KMS-11 (cell line): ENCODE measurements at regions not wholly inside any gene's neighbourhood (a gene's known extent, or its start where the extent isn't known, plus 50 kb on each side); places are given as distances from the start of the nearest gene placed in this dataset.

Source experiments
- H2AFZ ChIP-seq: fragments of 200-600 bp; sonication (generic); 2 replicates; pipeline ENCODE4 v1.6.1; 2016; ENCODE audit warnings: antibody characterized with exemption, mixed run types, low read depth
- H3K27ac ChIP-seq: fragments of 200-600 bp; sonication (generic); 2 replicates; pipeline ENCODE4 v1.6.1; 2016; ENCODE audit warnings: mild to moderate bottlenecking, mixed run types
- H3K27me3 ChIP-seq: fragments of 200-600 bp; sonication (generic); 2 replicates; pipeline ENCODE4 v1.6.1; 2017; ENCODE audit warnings: mild to moderate bottlenecking, low read depth, mixed run types, moderate library complexity; ENCODE audit not compliant: insufficient read depth
- H3K36me3 ChIP-seq: fragments of 200-600 bp; sonication (generic); 2 replicates; pipeline ENCODE4 v1.6.1; 2017; ENCODE audit warnings: mild to moderate bottlenecking, mixed run types; ENCODE audit not compliant: insufficient read depth
- H3K4me1 ChIP-seq: fragments of 200-600 bp; sonication (generic); 2 replicates; pipeline ENCODE4 v1.6.1; 2016; ENCODE audit warnings: mild to moderate bottlenecking, low read depth, mixed run types; ENCODE audit not compliant: poor library complexity, severe bottlenecking
- H3K4me2 ChIP-seq: fragments of 200-600 bp; sonication (generic); 2 replicates; pipeline ENCODE4 v1.7.0; 2016; ENCODE audit warnings: mild to moderate bottlenecking, mixed run types
- H3K4me3 ChIP-seq: fragments of 200-600 bp; sonication (generic); IDR thresholded peaks from 2 replicates; pipeline ENCODE4 v1.6.1; 2017; ENCODE audit warnings: low read depth, low read length, mixed read lengths; ENCODE audit not compliant: insufficient read depth
- H3K79me2 ChIP-seq: fragments of 200-600 bp; sonication (generic); 2 replicates; pipeline ENCODE4 v1.6.1; 2016; ENCODE audit warnings: low read depth, mixed run types; ENCODE audit not compliant: insufficient read depth
- H3K9ac ChIP-seq: fragments of 200-600 bp; sonication (generic); 2 replicates; pipeline ENCODE4 v1.6.1; 2016; ENCODE audit warnings: mild to moderate bottlenecking, mixed run types
- H4K20me1 ChIP-seq: fragments of 200-600 bp; sonication (generic); 2 replicates; pipeline ENCODE4 v1.6.1; 2016; ENCODE audit warnings: mild to moderate bottlenecking, mixed run types; ENCODE audit not compliant: insufficient read depth
- TF ChIP-seq, protein P1 (sequence below): fragments of 200-600 bp; sonication (generic); conservative IDR thresholded peaks from 2 replicates; pipeline ENCODE4 v1.6.1; 2017; ENCODE audit warnings: low read depth, mild to moderate bottlenecking, antibody characterized with exemption, low read length, moderate library complexity, mixed read lengths

DNA sequence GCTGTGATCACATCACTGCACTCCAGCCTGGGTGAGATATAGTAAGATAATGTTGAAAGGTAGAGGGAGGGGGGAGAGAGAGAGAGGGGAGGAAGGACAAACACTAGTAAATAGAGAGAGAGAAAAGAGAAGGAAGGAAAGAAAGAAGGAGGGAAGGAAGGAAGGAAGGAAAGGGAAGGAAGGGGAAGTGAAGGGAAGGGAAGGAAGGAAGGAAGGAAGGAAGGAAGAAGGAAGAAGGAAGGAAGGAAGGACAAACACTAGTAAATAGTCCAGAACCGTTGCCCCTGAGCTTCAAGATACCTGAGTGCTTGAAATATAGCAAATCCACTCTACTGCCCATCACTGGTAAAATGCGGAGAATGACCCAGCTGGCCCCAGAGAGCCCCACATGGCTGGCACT, 156.5 kb upstream of the ZNF507 start:
- H3K27ac ChIP-seq = no peak overlapping the region
- no peak overlapping the region for H2AFZ ChIP-seq
- H3K36me3 ChIP-seq = no peaks in the 10 kb centered on the region

DNA sequence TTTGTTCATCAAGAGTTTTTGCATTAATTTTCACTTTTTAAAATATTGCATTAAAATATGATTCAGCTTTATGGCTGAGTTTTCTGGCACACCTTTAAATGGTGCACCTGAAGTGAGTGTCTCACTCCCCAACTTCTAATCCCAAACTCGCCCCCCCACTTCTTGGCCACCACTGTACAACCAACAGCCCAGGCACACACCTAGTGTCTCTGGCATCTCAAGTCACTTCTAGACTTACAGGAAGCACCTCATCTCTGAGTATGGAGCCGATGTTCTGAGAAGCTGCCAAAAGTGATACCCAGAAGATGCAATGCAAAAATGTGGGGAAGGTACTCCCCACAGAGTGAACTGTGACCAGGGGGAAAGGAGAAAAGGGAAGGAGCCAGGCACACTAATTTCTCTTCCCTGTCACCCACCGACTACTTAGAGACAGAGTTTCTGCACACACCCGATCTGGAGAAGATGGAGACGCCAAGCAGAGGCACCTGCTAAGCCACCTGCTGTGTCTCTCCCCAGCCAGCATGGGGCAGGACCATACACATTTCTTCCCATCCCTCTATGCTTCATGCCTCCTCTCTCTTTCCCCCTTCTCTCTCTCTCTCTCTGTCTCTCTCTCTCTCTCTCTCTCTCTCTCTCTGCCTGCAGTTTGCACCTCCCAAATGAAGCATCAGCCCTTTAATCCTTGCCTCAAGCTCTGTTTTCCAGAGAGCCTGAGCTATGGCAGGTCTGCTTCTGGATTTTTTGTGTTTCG, 155.3 kb upstream of the ZNF507 start:
- Histone ChIP-seq H3K4me1 (no peaks in the 10 kb centered on the region), H3K4me2 (no peak overlapping the region), H3K27ac (no peak overlapping the region)

More for the DNA sequence above, 156.5 kb upstream of the ZNF507 start:
- TF ChIP-seq, protein P1, sequence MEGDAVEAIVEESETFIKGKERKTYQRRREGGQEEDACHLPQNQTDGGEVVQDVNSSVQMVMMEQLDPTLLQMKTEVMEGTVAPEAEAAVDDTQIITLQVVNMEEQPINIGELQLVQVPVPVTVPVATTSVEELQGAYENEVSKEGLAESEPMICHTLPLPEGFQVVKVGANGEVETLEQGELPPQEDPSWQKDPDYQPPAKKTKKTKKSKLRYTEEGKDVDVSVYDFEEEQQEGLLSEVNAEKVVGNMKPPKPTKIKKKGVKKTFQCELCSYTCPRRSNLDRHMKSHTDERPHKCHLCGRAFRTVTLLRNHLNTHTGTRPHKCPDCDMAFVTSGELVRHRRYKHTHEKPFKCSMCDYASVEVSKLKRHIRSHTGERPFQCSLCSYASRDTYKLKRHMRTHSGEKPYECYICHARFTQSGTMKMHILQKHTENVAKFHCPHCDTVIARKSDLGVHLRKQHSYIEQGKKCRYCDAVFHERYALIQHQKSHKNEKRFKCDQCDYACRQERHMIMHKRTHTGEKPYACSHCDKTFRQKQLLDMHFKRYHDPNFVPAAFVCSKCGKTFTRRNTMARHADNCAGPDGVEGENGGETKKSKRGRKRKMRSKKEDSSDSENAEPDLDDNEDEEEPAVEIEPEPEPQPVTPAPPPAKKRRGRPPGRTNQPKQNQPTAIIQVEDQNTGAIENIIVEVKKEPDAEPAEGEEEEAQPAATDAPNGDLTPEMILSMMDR = no peak
- H3K79me2 ChIP-seq = no peaks in the 10 kb centered on the region
- H3K9ac ChIP-seq = no peak overlapping the region
- H3K27me3 ChIP-seq = no peaks in the 10 kb centered on the region
- H4K20me1 ChIP-seq = no peaks in the 10 kb centered on the region
- H3K4me2 ChIP-seq = no peak overlapping the region
- H3K4me1 ChIP-seq = no peaks in the 10 kb centered on the region
- H3K4me3 ChIP-seq = no peak overlapping the region

DNA sequence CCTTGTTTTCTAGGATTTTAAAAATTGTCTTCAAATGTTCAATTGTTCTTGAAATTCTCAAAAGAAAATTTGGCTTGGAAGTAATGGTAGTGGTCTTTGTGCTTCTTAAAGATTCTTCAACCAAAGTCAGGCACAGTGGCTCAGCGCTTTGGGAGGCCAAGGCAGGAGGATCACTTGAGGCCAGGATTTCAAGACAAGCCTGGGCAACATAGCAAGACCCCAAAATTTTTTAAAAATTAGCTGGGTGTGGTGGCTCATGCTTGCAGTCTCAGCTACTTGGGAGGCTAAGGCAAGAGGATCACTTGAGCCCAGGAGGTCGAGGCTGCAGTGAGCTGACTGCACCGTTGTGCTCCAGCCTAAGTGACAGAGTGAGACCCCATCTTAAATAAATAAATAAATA, 153.5 kb upstream of the ZNF507 start:
- Histone ChIP-seq H3K4me3 (no peak overlapping the region), H4K20me1 (no peaks in the 10 kb centered on the region), H3K4me1 (no peaks in the 10 kb centered on the region), H3K79me2 (no peaks in the 10 kb centered on the region), H3K9ac (no peak overlapping the region), H3K27me3 (no peaks in the 10 kb centered on the region), H3K36me3 (no peaks in the 10 kb centered on the region), H3K27ac (no peak overlapping the region), H3K4me2 (no peak overlapping the region), H2AFZ (no peak overlapping the region)
- TF ChIP-seq, protein P1 = no peak

More for the DNA sequence above, 155.3 kb upstream of the ZNF507 start:
- TF ChIP-seq, protein P1 = no peak
- H3K79me2 ChIP-seq = no peaks in the 10 kb centered on the region
- H2AFZ ChIP-seq = no peak overlapping the region
- H3K9ac ChIP-seq = no peak overlapping the region
- no peaks in the 10 kb centered on the region for H3K27me3 ChIP-seq
- H3K36me3 ChIP-seq = no peaks in the 10 kb centered on the region
- no peaks in the 10 kb centered on the region for H4K20me1 ChIP-seq
- H3K4me3 ChIP-seq = no peak overlapping the region

DNA sequence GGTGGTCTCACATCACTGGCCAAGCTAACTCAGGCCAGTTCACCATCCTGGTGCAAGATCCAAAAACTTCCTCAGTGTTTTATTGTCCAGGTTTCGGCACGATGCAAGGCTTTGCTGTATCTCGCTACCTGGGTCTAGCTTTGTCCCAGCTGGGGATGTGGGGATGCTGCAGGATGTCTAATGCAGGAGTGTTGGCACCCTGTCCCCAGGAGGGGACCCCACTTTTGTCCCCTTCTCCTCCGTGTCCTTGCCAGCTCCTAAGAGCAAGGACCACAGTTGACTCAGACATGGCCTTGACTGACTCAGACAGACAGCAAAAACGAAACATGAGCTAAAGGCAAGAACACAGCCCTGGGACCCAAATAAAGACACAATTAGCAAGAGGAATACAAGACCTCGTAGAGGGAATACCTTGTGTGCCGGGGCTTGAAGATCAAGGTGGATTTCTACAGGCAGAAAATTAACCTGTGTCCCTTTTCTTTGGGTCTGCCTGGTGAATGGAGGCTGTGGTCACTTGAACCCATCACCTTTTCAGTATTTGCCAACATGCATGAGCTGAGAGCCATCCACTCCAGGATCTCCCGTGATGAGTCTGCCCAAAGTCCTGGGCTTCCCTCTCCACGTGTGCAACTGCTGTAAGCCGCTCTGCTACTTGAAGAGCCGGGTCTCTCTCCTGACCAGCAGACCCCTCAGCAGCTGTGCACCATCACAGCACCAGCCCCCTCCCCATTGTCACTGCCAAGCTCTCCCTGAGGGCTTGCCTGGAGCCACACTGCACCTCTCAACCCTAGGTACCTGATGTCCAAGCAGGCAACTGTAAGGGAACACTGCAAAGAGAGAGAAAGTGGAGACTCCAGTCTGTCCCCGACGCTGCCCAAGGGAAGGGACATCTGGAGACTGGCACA, 149.5 kb upstream of the ZNF507 start:
- no peak overlapping the region for H3K4me2 ChIP-seq

More for the DNA sequence above, 149.5 kb upstream of the ZNF507 start:
- no peaks in the 10 kb centered on the region for H3K36me3 ChIP-seq
- no peaks in the 10 kb centered on the region for H4K20me1 ChIP-seq
- no peak overlapping the region for H3K4me3 ChIP-seq
- TF ChIP-seq, protein P1 = no peak
- H3K9ac ChIP-seq = no peak overlapping the region
- H3K4me1 ChIP-seq = no peaks in the 10 kb centered on the region
- no peak overlapping the region for H2AFZ ChIP-seq
- no peaks in the 10 kb centered on the region for H3K27me3 ChIP-seq
- H3K79me2 ChIP-seq = no peaks in the 10 kb centered on the region
- no peak overlapping the region for H3K27ac ChIP-seq
